Caco-2 (cell line): ENCODE measurements at regions not wholly inside any gene's neighbourhood (a gene's known extent, or its start where the extent isn't known, plus 50 kb on each side); places are given as distances from the start of the nearest gene placed in this dataset.

Experiments
- BruUV-seq: library from RNA; stranded (reverse); fragments of 400-500 nt; replicated peaks from 2 replicates; lab custom pipeline; 2021; lab: Mats Ljungman, UMichigan
- CTCF ChIA-PET: fragments of 300-600 bp; sonication (Branson Sonifier 250); formaldehyde crosslinking; loops from one replicate; lab custom pipeline; 2022; ENCODE audit warnings: antibody characterized with exemption; lab: Charles Lee
- POLR2A ChIA-PET: fragments of 300-600 bp; sonication (Branson Sonifier 250); formaldehyde crosslinking; loops from one replicate; lab custom pipeline; 2022; ENCODE audit warnings: antibody characterized with exemption; lab: Charles Lee
- DNase-seq, 2 experiments: peaks; one replicate each; pipeline versions ENCODE4 v3.0.0 to v3.0.0-alpha.2; 2020 to 2022
- H3K27me3 ChIP-seq: replicated peaks from 2 replicates; pipeline ENCODE4 v1.6.0; 2011; ENCODE audit warnings: low read length; ENCODE audit not compliant: control insufficient read depth, insufficient read depth
- H3K36me3 ChIP-seq: 2 replicates; pipeline ENCODE4 v1.5.1; 2011; ENCODE audit warnings: low read length; ENCODE audit not compliant: control insufficient read depth, insufficient read depth
- H3K4me1 ChIP-seq: fragments of 250-450 bp; sonication (Bioruptor Pico); 2 replicates; pipeline ENCODE4 v1.5.1; 2020; ENCODE audit warnings: mild to moderate bottlenecking
- H3K4me3 ChIP-seq: 2 replicates; pipeline ENCODE4 v1.5.1; 2011; ENCODE audit warnings: low read depth, mild to moderate bottlenecking, control low read depth, low read length
- H3K9me3 ChIP-seq: fragments of 250-450 bp; sonication (Bioruptor Pico); 2 replicates; pipeline ENCODE4 v1.5.1; 2020; ENCODE audit warnings: mild to moderate bottlenecking, moderate library complexity
- H3K27ac Mint-ChIP-seq: one replicate; pipeline ENCODE4 v1.8.0; 2022; ENCODE audit warnings: mixed read lengths; ENCODE audit not compliant: unreplicated experiment
- H3K27me3 Mint-ChIP-seq: one replicate; pipeline ENCODE4 v1.8.0; 2022; ENCODE audit warnings: mixed read lengths; ENCODE audit not compliant: insufficient read depth, unreplicated experiment
- H3K36me3 Mint-ChIP-seq: one replicate; pipeline ENCODE4 v1.8.0; 2022; ENCODE audit warnings: mild to moderate bottlenecking, mixed read lengths; ENCODE audit not compliant: insufficient read depth, unreplicated experiment
- H3K4me1 Mint-ChIP-seq: one replicate; pipeline ENCODE4 v1.8.0; 2022; ENCODE audit warnings: low read depth, mixed read lengths; ENCODE audit not compliant: unreplicated experiment
- H3K4me3 Mint-ChIP-seq: one replicate; pipeline ENCODE4 v1.8.0; 2022; ENCODE audit warnings: mild to moderate bottlenecking, moderate library complexity, mixed read lengths; ENCODE audit not compliant: unreplicated experiment
- H3K9me3 Mint-ChIP-seq: one replicate; pipeline ENCODE4 v1.8.0; 2022; ENCODE audit warnings: mixed read lengths; ENCODE audit not compliant: unreplicated experiment
- intact Hi-C: fragments of 100-400 bp; cut with micrococcal nuclease; formaldehyde crosslinking; loops from one replicate; pipeline ENCODE4 v1.10.0; 2022; ENCODE audit not compliant: unreplicated experiment
- TF ChIP-seq, protein P1 (sequence below), 2 experiments: fragments of 200-600 bp in 1 of 2; IDR thresholded peaks; 1 replicate in 1 of 2; 2 replicates in 1 of 2; pipeline versions ENCODE4 v1.5.1 to v1.8.0; 2011 to 2022; ENCODE audit warnings: antibody characterized with exemption in 1 of 2, control low read depth in 1 of 2, inconsistent platforms in 1 of 2, low read depth in 1 of 2, low read length in 1 of 2, mild to moderate bottlenecking in 1 of 2, moderate library complexity in 1 of 2; ENCODE audit not compliant: insufficient read depth in 1 of 2, severe bottlenecking in 1 of 2, unreplicated experiment in 1 of 2

DNA sequence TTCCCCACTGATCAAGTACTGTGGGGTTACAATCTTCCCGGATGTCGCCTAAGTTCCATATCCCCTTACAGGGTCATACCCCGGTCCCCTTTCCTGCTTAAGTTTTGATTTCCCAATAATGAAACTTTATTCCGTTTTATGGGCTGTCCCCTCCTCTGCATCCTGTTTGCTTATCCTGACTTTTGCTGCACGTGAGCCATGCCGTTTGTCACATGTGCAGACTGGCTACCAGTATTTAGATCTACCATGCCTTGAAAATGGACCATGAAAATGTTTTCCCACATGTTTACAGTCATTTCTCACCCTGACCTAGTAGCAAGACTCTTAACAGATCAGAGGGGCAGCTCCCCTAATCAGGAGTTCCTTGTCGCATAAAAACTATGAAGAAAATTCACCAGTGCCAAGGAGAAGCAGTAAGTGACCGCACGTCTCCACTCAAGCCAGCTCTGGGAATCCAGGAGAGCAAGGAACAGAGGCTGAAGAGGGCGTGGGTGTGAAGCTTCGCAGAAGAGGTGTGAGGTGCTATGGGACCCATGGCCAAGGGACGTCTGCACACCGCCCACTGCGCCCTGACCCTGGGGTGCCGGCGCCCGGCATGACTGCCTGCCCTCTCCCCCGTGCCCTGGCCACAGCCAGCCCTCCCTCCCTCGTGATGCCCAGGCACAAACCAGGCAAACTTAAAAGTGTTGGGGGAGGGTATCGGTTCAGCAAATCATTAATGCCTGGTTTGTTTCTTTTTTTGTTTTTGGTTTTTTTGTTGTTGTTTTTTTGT lies 440.8 kb upstream of the SALL3 start:
- POLR2A ChIA-PET = no interaction called here
- no peaks in the 10 kb centered on the region for H3K9me3 Mint-ChIP-seq
- no peaks in the 10 kb centered on the region for H3K36me3 ChIP-seq
- no peaks in the 10 kb centered on the region for H3K36me3 Mint-ChIP-seq
- TF ChIP-seq, protein P1, sequence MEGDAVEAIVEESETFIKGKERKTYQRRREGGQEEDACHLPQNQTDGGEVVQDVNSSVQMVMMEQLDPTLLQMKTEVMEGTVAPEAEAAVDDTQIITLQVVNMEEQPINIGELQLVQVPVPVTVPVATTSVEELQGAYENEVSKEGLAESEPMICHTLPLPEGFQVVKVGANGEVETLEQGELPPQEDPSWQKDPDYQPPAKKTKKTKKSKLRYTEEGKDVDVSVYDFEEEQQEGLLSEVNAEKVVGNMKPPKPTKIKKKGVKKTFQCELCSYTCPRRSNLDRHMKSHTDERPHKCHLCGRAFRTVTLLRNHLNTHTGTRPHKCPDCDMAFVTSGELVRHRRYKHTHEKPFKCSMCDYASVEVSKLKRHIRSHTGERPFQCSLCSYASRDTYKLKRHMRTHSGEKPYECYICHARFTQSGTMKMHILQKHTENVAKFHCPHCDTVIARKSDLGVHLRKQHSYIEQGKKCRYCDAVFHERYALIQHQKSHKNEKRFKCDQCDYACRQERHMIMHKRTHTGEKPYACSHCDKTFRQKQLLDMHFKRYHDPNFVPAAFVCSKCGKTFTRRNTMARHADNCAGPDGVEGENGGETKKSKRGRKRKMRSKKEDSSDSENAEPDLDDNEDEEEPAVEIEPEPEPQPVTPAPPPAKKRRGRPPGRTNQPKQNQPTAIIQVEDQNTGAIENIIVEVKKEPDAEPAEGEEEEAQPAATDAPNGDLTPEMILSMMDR (IDR thresholded peaks at IDR 0.05; ENCODE audit: insufficient read depth in 1 of 2, low read depth in 1 of 2, low read length in 1 of 2, severe bottlenecking in 1 of 2, unreplicated experiment in 1 of 2) = no peak
- H3K27me3 Mint-ChIP-seq = no peaks in the 10 kb centered on the region
- no peak overlapping the region for H3K27ac Mint-ChIP-seq
- H3K4me3 Mint-ChIP-seq = no peak overlapping the region
- H3K4me1 Mint-ChIP-seq = no peaks in the 10 kb centered on the region
- no peaks in the 10 kb centered on the region for H3K4me1 ChIP-seq
- intact Hi-C loops = no loop called here
- H3K4me3 ChIP-seq = no peak overlapping the region
- no TSS peak for BruUV-seq
- no peaks in the 10 kb centered on the region for H3K27me3 ChIP-seq
- DNase-seq = no peak
- CTCF ChIA-PET = no interaction called here
- no peaks in the 10 kb centered on the region for H3K9me3 ChIP-seq

DNA sequence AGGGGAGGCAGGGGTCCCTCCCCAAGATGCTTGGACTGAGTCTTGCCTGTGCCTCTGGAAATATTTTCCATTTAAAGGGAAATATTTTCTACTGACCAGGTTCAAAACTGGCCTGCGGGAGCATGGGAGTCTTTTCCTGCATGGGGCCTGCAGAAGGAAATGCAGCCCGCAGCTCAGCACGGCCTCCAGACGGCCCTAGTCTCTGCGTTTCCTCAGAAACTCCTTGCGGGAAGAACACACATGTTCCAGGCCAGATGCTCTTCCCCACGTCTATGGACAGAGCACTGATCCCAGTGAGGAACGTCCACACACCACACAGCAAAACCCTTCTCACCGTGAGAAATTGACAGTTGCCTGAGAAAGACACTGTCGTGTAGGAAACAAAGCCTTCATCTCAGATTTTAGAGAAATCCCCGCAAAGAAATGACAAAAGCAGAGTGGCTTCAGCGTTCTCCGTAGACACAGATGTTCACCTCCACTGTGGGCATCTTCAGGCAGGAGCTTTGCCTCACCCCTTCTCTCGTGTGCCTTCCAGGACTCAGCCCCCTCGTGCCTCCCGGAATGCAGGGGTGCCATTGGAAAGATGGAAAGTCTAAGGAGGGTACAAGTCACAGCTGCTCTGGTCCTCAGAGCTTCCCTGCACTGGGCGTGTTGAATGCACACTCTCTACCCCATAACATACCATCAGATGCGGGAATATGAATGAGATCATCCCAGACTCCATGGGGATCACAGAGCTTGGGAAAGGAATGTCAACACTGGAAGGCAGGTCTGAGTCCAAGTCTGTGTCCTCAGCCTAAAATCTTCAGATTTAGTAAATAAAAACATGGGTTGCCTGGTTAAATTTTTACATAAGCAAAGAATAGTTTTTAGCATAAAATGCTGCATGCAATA lies 438.7 kb upstream of the SALL3 start:
- Mint-ChIP-seq H3K4me1 (no peaks in the 10 kb centered on the region), H3K4me3 (no peak overlapping the region), H3K27me3 (no peaks in the 10 kb centered on the region), H3K36me3 (no peaks in the 10 kb centered on the region), H3K27ac (no peak overlapping the region), H3K9me3 (no peaks in the 10 kb centered on the region)
- TF ChIP-seq, protein P1 (IDR thresholded peaks at IDR 0.05; ENCODE audit: insufficient read depth in 1 of 2, low read depth in 1 of 2, low read length in 1 of 2, severe bottlenecking in 1 of 2, unreplicated experiment in 1 of 2) = no peak
- CTCF ChIA-PET = no interaction called here
- no TSS peak for BruUV-seq
- Histone ChIP-seq H3K36me3 (no peaks in the 10 kb centered on the region), H3K4me1 (no peaks in the 10 kb centered on the region), H3K4me3 (no peak overlapping the region), H3K9me3 (no peaks in the 10 kb centered on the region), H3K27me3 (no peaks in the 10 kb centered on the region)
- intact Hi-C loops = no loop called here
- DNase-seq = no peak
- POLR2A ChIA-PET = no interaction called here

DNA sequence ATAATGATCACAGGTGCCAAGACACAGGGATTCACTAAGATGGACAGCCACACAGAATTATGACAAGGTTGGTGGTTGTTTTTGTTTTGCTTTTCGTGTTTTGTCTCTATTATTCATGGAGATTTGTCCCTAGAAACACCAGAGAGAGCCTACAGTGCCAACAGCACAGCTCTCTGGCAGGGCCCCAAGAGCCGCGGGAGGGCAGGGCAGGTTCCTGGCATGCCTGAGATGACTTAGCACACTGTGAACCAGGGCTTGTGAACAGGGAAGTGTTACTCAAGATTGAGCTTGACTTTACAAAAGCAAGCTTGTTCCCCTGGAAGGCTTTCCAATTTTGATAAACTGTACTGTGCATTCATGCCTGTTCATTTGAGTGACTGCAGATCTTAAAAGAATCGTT lies 437.4 kb upstream of the SALL3 start:
- no peaks in the 10 kb centered on the region for H3K4me1 ChIP-seq
- no peaks in the 10 kb centered on the region for H3K9me3 ChIP-seq
- no peak for DNase-seq
- ChIA-PET CTCF (no interaction called here), POLR2A (no interaction called here)
- no peaks in the 10 kb centered on the region for H3K27me3 ChIP-seq
- intact Hi-C loops = no loop called here
- H3K36me3 ChIP-seq = no peaks in the 10 kb centered on the region
- no TSS peak for BruUV-seq
- Mint-ChIP-seq H3K36me3 (no peaks in the 10 kb centered on the region), H3K9me3 (no peaks in the 10 kb centered on the region), H3K4me3 (no peak overlapping the region), H3K27me3 (no peaks in the 10 kb centered on the region), H3K4me1 (no peaks in the 10 kb centered on the region), H3K27ac (no peak overlapping the region)
- TF ChIP-seq, protein P1 (IDR thresholded peaks at IDR 0.05; ENCODE audit: insufficient read depth in 1 of 2, low read depth in 1 of 2, low read length in 1 of 2, severe bottlenecking in 1 of 2, unreplicated experiment in 1 of 2) = no peak
- H3K4me3 ChIP-seq = no peak overlapping the region
